ENCODE measurements at regions not wholly inside any gene's neighbourhood (a gene's known extent, or its start where the extent isn't known, plus 50 kb on each side); places are given as distances from the start of the nearest gene placed in this dataset.

- Mint-ChIP-seq H3K27me3 (ENCODE audit: low read depth, poor library complexity) (no peaks in the 10 kb centered on the region), H3K4me1 (peaks cover 5% of the 10 kb centered on the region), H3K9me3 (peaks cover 6% of the 10 kb centered on the region), H3K27ac (no peak overlapping the region), H3K36me3 (ENCODE audit: low read depth) (no peaks in the 10 kb centered on the region), H3K4me3 (no peak overlapping the region)
- DNase-seq: no peak
- TF ChIP-seq CTCF (IDR thresholded peaks at IDR 0.05): no peak
Observed at GRCh38 chr6:115270953-115271352, 789.7 kb downstream of the FRK start.

GRCh38 chr6:115241373-115241772 is 819.3 kb downstream of the FRK start:
- H3K27ac Mint-ChIP-seq: no peak overlapping the region

GRCh38 chr6:115221198-115221597 is 839.5 kb downstream of the FRK start:
- peaks cover 3% of the 10 kb centered on the region for H3K27me3 Mint-ChIP-seq (ENCODE audit: low read depth, poor library complexity)
- no peak overlapping the region for H3K27ac Mint-ChIP-seq
- no peaks in the 10 kb centered on the region for H3K36me3 Mint-ChIP-seq (ENCODE audit: low read depth)
- H3K4me1 Mint-ChIP-seq: no peaks in the 10 kb centered on the region
- no peak for TF ChIP-seq CTCF (IDR thresholded peaks at IDR 0.05)
- H3K9me3 Mint-ChIP-seq: peaks cover 23% of the 10 kb centered on the region
- no peak for DNase-seq
- no peak overlapping the region for H3K4me3 Mint-ChIP-seq

More at GRCh38 chr6:115241373-115241772, 819.3 kb downstream of the FRK start:
- no peak overlapping the region for H3K4me3 Mint-ChIP-seq
- H3K36me3 Mint-ChIP-seq (ENCODE audit: low read depth): no peaks in the 10 kb centered on the region
- no peaks in the 10 kb centered on the region for H3K4me1 Mint-ChIP-seq
- DNase-seq: no peak
- H3K27me3 Mint-ChIP-seq (ENCODE audit: low read depth, poor library complexity): peaks cover 4% of the 10 kb centered on the region
- peaks cover 10% of the 10 kb centered on the region for H3K9me3 Mint-ChIP-seq
- TF ChIP-seq CTCF (IDR thresholded peaks at IDR 0.05): no peak

GRCh38 chr6:115220551-115221159 is 840.0 kb downstream of the FRK start:
- Mint-ChIP-seq H3K27me3 (ENCODE audit: low read depth, poor library complexity) (peaks cover 3% of the 10 kb centered on the region), H3K27ac (no peak overlapping the region), H3K4me1 (no peaks in the 10 kb centered on the region), H3K9me3 (peaks cover 18% of the 10 kb centered on the region), H3K4me3 (no peak overlapping the region), H3K36me3 (ENCODE audit: low read depth) (no peaks in the 10 kb centered on the region)
- no peak for DNase-seq
- TF ChIP-seq CTCF (IDR thresholded peaks at IDR 0.05): no peak

- no peaks in the 10 kb centered on the region for H3K4me1 Mint-ChIP-seq
- peaks cover 18% of the 10 kb centered on the region for H3K9me3 Mint-ChIP-seq
- H3K4me3 Mint-ChIP-seq: no peak overlapping the region
- no peaks in the 10 kb centered on the region for H3K36me3 Mint-ChIP-seq (ENCODE audit: low read depth)
- H3K27ac Mint-ChIP-seq: no peak overlapping the region
- DNase-seq: no peak
- no peak for TF ChIP-seq CTCF (IDR thresholded peaks at IDR 0.05)
- H3K27me3 Mint-ChIP-seq (ENCODE audit: low read depth, poor library complexity): peaks cover 3% of the 10 kb centered on the region
Observed at GRCh38 chr6:115219645-115220044, 841.0 kb downstream of the FRK start.

GRCh38 chr6:115216835-115217234 is 843.9 kb downstream of the FRK start:
- Mint-ChIP-seq H3K9me3 (peaks cover 14% of the 10 kb centered on the region), H3K36me3 (ENCODE audit: low read depth) (no peaks in the 10 kb centered on the region), H3K4me3 (no peak overlapping the region), H3K4me1 (no peaks in the 10 kb centered on the region), H3K27me3 (ENCODE audit: low read depth, poor library complexity) (peaks cover 3% of the 10 kb centered on the region), H3K27ac (no peak overlapping the region)
- DNase-seq: no peak
- no peak for TF ChIP-seq CTCF (IDR thresholded peaks at IDR 0.05)
